Right lobe of liver (tissue), 4 donors: ENCODE measurements at regions not wholly inside any gene's neighbourhood (a gene's known extent, or its start where the extent isn't known, plus 50 kb on each side); places are given as distances from the start of the nearest gene placed in this dataset.
"Not testable (repeated sequence)": the region's sequence is repeated elsewhere in the genome, so short reads cannot be mapped to it uniquely, and the experiment has no call there.

Experiments
- CTCF ChIP-seq, 4 donors: fragments of 200-600 bp in 3 of 4; fragments of 450-650 bp in 1 of 4; IDR thresholded peaks; one replicate each; pipeline versions ENCODE4 v1.5.1 to v1.8.0; 2016 to 2022; ENCODE audit warnings: antibody characterized with exemption in 4 of 4, mild to moderate bottlenecking in 2 of 4
- POLR2A ChIP-seq: fragments of 450-650 bp; IDR thresholded peaks from one replicate; pipeline ENCODE4 v1.6.1; 2017; ENCODE audit warnings: antibody characterized with exemption, mild to moderate bottlenecking
- donor health status: DM: no; HTN: no; CAD: no.
- donor health status: DM: no; HTN: no; CAD: no.
- donor health status: DM: no; HTN: yes; CAD: no.

GRCh38 chr18:14952444-14953077 is 204.6 kb downstream of the ANKRD30B start:
- not testable (repeated sequence) for TF ChIP-seq POLR2A; CTCF (IDR thresholded peaks at IDR 0.05)
